ENCODE measurements at regions not wholly inside any gene's neighbourhood (a gene's known extent, or its start where the extent isn't known, plus 50 kb on each side); places are given as distances from the start of the nearest gene placed in this dataset.
"Not testable (repeated sequence)": the region's sequence is repeated elsewhere in the genome, so short reads cannot be mapped to it uniquely, and the experiment has no call there.

DNA sequence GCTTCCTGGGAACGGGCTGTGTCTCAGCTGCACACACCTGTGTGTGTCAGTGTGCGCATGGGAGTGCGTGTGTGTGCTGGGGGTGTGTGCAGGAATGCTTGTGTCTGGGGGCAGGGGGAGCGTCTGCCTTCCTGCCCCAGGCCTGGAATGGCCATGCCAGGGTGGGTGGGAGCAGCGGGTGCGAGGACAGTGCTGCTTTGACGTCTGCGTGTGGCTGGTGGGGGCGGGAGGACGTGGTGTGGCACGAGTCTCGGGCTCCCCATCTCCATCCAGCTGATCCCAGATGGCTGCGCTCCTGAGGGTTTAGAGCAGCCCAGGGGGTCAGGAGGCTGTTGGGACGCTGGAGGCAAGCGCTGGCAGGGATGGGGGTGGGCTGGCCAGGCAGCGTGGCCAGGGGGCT lies 80.6 kb downstream of the TMEM121 start:
- TF ChIP-seq, protein P1, sequence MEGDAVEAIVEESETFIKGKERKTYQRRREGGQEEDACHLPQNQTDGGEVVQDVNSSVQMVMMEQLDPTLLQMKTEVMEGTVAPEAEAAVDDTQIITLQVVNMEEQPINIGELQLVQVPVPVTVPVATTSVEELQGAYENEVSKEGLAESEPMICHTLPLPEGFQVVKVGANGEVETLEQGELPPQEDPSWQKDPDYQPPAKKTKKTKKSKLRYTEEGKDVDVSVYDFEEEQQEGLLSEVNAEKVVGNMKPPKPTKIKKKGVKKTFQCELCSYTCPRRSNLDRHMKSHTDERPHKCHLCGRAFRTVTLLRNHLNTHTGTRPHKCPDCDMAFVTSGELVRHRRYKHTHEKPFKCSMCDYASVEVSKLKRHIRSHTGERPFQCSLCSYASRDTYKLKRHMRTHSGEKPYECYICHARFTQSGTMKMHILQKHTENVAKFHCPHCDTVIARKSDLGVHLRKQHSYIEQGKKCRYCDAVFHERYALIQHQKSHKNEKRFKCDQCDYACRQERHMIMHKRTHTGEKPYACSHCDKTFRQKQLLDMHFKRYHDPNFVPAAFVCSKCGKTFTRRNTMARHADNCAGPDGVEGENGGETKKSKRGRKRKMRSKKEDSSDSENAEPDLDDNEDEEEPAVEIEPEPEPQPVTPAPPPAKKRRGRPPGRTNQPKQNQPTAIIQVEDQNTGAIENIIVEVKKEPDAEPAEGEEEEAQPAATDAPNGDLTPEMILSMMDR (IDR thresholded peaks at IDR 0.05; ENCODE audit: insufficient read depth, low read length): not testable (repeated sequence)
- TF ChIP-seq REST (IDR thresholded peaks at IDR 0.05; ENCODE audit: insufficient replicate concordance, low read depth); POLR2AphosphoS5 (IDR thresholded peaks at IDR 0.05; ENCODE audit: low read depth): not testable (repeated sequence)
